ENCODE measurements at regions not wholly inside any gene's neighbourhood (a gene's known extent, or its start where the extent isn't known, plus 50 kb on each side); places are given as distances from the start of the nearest gene placed in this dataset.

DNA sequence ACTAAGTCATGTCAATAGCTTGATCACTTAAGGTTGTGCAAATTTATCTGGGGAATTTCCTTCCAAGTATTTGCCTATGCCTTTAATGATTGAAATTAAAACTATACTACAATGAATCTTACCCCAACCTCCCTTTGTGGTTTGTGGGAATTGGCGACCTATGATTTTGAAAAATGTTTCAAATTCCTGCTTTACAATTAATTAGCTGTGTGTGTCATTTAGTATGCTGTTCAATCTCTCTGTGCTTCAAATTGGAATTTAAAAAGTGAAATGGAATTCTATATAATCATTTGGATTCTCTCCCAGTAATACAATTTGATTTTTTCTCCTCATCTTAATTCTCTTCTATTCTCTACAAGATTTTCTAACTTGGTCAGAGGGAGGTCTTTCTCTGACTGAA is 2319.5 kb downstream of the ARAP2 start:
- Histone ChIP-seq H3K27ac (no peak overlapping the region), H3K36me3 (no peaks in the 10 kb centered on the region), H3K9me3 (no peaks in the 10 kb centered on the region), H3K27me3 (no peaks in the 10 kb centered on the region), H3K4me3 (no peak overlapping the region), H3K4me1 (no peaks in the 10 kb centered on the region)
- no peak for DNase-seq (ENCODE audit: low spot score in 2 of 2)
- TF ChIP-seq POLR2AphosphoS5 (IDR thresholded peaks at IDR 0.05) (no peak), POLR2A (IDR thresholded peaks at IDR 0.05) (no peak)
- TF ChIP-seq, protein P1, sequence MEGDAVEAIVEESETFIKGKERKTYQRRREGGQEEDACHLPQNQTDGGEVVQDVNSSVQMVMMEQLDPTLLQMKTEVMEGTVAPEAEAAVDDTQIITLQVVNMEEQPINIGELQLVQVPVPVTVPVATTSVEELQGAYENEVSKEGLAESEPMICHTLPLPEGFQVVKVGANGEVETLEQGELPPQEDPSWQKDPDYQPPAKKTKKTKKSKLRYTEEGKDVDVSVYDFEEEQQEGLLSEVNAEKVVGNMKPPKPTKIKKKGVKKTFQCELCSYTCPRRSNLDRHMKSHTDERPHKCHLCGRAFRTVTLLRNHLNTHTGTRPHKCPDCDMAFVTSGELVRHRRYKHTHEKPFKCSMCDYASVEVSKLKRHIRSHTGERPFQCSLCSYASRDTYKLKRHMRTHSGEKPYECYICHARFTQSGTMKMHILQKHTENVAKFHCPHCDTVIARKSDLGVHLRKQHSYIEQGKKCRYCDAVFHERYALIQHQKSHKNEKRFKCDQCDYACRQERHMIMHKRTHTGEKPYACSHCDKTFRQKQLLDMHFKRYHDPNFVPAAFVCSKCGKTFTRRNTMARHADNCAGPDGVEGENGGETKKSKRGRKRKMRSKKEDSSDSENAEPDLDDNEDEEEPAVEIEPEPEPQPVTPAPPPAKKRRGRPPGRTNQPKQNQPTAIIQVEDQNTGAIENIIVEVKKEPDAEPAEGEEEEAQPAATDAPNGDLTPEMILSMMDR (IDR thresholded peaks at IDR 0.05): no peak
- intact Hi-C loops (cut with DNase I; ENCODE audit: low total_unique reads): no loop called here

DNA sequence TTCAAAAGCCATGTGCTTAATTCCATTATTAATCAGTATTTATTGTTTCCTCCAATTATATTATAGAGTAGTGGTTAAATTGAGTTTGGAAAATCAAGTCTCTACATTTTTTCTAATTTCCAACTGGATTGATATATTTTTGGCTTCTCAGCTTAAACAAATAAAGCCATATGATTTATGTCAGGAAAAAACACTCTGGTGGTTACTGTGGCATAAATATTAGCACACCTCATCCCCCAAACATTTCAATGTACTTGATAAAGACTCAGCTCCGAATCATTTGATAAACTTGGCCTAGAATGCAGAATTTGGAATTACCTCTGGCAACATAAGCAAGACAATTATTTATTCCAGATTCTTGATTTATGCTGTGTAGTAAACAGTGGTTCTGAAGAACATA is 2313.8 kb downstream of the ARAP2 start:
- no peak for TF ChIP-seq POLR2A (IDR thresholded peaks at IDR 0.05)
- TF ChIP-seq POLR2AphosphoS5 (IDR thresholded peaks at IDR 0.05): no peak
- TF ChIP-seq, protein P1 (IDR thresholded peaks at IDR 0.05): no peak
- no peaks in the 10 kb centered on the region for H3K9me3 ChIP-seq
- intact Hi-C loops (cut with DNase I; ENCODE audit: low total_unique reads): no loop called here

DNA sequence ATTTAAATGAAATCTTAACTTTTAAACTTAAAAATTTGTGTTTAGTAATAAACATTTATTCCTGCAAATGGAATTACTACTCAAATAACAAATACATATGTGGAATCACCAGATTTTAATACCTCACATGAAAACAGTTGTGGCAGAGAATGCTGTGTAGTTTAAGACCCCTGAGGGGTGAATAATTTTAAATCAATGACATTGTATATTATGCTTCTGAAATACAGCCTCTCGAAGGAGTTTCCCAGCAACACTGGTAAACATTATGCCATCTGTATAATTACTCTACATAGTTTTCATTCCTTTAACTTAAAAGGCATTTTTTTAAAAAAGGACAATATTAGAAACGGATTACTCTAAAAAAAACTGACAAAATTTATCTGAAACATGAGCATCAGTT is 2313.3 kb downstream of the ARAP2 start:
- Histone ChIP-seq H3K36me3 (no peaks in the 10 kb centered on the region), H3K27me3 (no peaks in the 10 kb centered on the region), H3K4me1 (no peaks in the 10 kb centered on the region), H3K9me3 (no peaks in the 10 kb centered on the region), H3K4me3 (no peak overlapping the region), H3K27ac (no peak overlapping the region)
- no peak for TF ChIP-seq POLR2AphosphoS5 (IDR thresholded peaks at IDR 0.05)
- TF ChIP-seq, protein P1 (IDR thresholded peaks at IDR 0.05): no peak
- TF ChIP-seq POLR2A (IDR thresholded peaks at IDR 0.05): no peak
- DNase-seq (ENCODE audit: low spot score in 2 of 2): no peak
- intact Hi-C loops (cut with DNase I; ENCODE audit: low total_unique reads): no loop called here

More for the DNA sequence above, 2313.8 kb downstream of the ARAP2 start:
- H3K27ac ChIP-seq: no peak overlapping the region
- no peak for DNase-seq (ENCODE audit: low spot score in 2 of 2)
- H3K27me3 ChIP-seq: no peaks in the 10 kb centered on the region
- no peak overlapping the region for H3K4me3 ChIP-seq
- no peaks in the 10 kb centered on the region for H3K4me1 ChIP-seq
- H3K36me3 ChIP-seq: no peaks in the 10 kb centered on the region

DNA sequence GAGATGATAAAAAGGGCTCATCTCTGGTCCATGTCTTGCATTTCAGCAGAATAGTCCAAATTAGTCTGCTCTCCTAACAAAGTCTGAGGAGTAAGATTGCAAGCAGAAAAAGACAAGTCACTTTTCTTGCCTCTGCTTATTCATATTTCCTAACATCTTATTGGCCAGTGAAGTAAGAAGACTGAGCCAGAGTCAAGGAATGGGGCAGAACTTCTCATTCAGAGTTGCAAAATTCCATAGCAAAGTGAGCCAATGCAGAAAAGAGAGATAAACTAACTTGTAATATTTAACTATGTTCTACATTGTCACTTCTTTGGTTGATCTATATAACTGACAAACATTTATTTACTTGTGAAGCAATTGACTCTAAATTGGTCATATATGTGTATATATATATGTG is 2304.0 kb downstream of the ARAP2 start:
- Histone ChIP-seq H3K27ac (no peak overlapping the region), H3K4me3 (no peak overlapping the region), H3K36me3 (no peaks in the 10 kb centered on the region), H3K4me1 (no peaks in the 10 kb centered on the region), H3K9me3 (no peaks in the 10 kb centered on the region), H3K27me3 (no peaks in the 10 kb centered on the region)
- intact Hi-C loops (cut with DNase I; ENCODE audit: low total_unique reads): no loop called here
- TF ChIP-seq POLR2A (IDR thresholded peaks at IDR 0.05) (no peak), POLR2AphosphoS5 (IDR thresholded peaks at IDR 0.05) (no peak)
- TF ChIP-seq, protein P1 (IDR thresholded peaks at IDR 0.05): no peak
- DNase-seq (ENCODE audit: low spot score in 2 of 2): no peak

DNA sequence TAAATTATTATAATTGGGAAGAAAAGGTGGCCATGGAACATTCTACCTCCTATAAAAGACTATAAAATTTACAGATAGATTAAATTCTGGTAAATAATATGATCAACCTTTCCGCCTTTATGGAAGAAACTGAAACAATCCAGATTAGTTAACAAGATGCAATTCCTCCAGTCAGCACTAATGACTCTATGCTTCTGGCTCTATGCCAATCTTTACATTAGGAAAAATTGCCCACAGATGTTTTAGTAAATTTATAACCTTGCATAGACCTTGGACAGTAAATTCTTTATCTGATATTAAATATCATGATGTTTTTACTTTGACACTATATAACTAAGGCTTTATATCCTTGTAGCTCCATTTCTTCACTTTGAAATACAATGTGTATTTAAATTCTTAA is 2302.5 kb downstream of the ARAP2 start:
- Histone ChIP-seq H3K9me3 (no peaks in the 10 kb centered on the region), H3K4me1 (no peaks in the 10 kb centered on the region), H3K4me3 (no peak overlapping the region), H3K36me3 (no peaks in the 10 kb centered on the region), H3K27ac (no peak overlapping the region), H3K27me3 (no peaks in the 10 kb centered on the region)
- intact Hi-C loops (cut with DNase I; ENCODE audit: low total_unique reads): no loop called here
- TF ChIP-seq POLR2AphosphoS5 (IDR thresholded peaks at IDR 0.05) (no peak), POLR2A (IDR thresholded peaks at IDR 0.05) (no peak)
- TF ChIP-seq, protein P1 (IDR thresholded peaks at IDR 0.05): no peak
- DNase-seq (ENCODE audit: low spot score in 2 of 2): no peak
